AG09319 (cell line): ENCODE measurements at regions not wholly inside any gene's neighbourhood (a gene's known extent, or its start where the extent isn't known, plus 50 kb on each side); places are given as distances from the start of the nearest gene placed in this dataset.

Experiments used
- DNase-seq: peaks from one replicate; pipeline ENCODE4 v3.0.0-alpha.2; 2010; ENCODE audit warnings: low read depth; ENCODE audit errors: extremely low read depth
- CTCF ChIP-seq: IDR thresholded peaks from 2 replicates; pipeline ENCODE4 v1.5.1; 2011; ENCODE audit warnings: low read depth, mild to moderate bottlenecking, inconsistent platforms, low read length, moderate library complexity

- no peak for DNase-seq
- TF ChIP-seq CTCF = no peak; the same call in 1 of the 2 replicates
Observed at GRCh38 chr15:62390791-62391640, 225.9 kb upstream of the C2CD4B start.

- peak; percentile 68 for TF ChIP-seq CTCF
- no peak for DNase-seq
Observed at GRCh38 chr15:62391641-62392262, 226.7 kb upstream of the C2CD4B start.

GRCh38 chr15:62392376-62392775 lies 227.3 kb upstream of the C2CD4B start:
- no peak for TF ChIP-seq CTCF
- DNase-seq = no peak

GRCh38 chr15:62393196-62393595 lies 228.1 kb upstream of the C2CD4B start:
- no peak for DNase-seq
- TF ChIP-seq CTCF = no peak

DNA sequence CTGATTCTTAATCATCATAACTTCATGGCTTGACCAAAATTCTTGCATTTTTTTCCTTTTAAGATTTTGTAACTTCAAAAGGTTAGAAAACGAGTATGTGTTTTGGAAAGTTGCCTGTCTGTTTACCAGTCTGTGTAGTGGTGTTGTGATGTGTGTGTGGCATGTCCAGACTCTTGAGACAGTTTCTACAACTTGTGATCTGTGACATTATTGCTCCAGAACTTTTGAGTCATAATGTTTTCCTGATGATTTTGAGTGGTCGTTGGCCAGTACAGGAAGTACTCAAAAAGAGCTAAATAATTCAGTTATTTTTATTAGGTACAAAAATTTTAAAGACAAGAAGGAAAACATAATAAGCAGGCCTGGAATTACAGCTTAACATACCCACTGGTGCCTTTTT lies 229.0 kb upstream of the C2CD4B start:
- no peak for DNase-seq
- no peak for TF ChIP-seq CTCF

GRCh38 chr15:62400778-62401177 lies 235.7 kb upstream of the C2CD4B start:
- no peak for DNase-seq
- no peak for TF ChIP-seq CTCF

DNA sequence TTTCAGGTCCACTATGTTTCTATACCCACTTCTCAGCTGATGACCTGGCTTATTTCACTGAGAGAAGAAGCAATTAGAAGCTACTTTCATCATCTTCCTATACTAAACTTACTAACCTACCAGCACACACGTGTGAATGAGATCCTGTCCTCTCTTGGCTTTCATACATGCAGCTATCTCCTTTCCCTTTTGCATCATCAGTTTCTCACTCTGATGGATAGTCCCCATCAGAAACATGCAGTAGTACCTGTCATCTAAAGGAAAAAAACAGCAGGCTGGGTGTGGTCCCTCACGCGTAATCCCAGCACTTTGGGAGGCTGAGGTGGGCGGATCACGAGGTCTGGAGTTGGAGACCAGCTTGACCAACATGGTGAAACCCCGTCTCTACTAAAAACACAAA lies 237.6 kb upstream of the C2CD4B start:
- TF ChIP-seq CTCF = no peak
- no peak for DNase-seq
